Skeletal muscle cell (primary cell): ENCODE measurements at regions not wholly inside any gene's neighbourhood (a gene's known extent, or its start where the extent isn't known, plus 50 kb on each side); places are given as distances from the start of the nearest gene placed in this dataset.
A peak's percentile ranks its signal among the peaks of the same experiment; 100 is the strongest.

Experiments used
- DNase-seq: peaks from one replicate; pipeline ENCODE4 v3.0.0-alpha.2; 2010; ENCODE audit warnings: low read depth
- H3K4me3 ChIP-seq: 2 replicates; pipeline ENCODE4 v1.5.1; 2011; ENCODE audit warnings: low read depth, mild to moderate bottlenecking, control low read depth, low read length, moderate library complexity

DNA sequence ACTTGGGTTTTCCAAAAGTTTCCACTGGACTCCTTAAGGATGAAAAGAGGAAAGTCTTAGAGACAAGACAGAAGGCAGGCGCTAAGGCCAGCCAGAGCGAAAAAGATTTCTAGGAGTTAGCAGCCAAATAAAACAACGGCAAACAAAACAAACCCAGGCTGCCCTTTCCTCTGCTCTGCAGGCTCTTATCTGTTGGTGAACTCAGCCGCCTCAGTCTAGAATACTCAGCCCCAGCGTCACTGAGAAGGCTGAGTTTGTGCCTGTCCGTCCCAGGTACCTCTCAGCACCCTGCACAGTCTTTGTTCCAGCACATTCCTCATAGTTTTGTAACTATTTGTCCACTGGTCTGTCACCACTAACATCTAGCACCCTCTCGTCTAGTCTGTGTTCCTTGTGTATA is 75.6 kb upstream of the FAM9C start:
- H3K4me3 ChIP-seq: no peak overlapping the region
- DNase-seq: no peak

DNA sequence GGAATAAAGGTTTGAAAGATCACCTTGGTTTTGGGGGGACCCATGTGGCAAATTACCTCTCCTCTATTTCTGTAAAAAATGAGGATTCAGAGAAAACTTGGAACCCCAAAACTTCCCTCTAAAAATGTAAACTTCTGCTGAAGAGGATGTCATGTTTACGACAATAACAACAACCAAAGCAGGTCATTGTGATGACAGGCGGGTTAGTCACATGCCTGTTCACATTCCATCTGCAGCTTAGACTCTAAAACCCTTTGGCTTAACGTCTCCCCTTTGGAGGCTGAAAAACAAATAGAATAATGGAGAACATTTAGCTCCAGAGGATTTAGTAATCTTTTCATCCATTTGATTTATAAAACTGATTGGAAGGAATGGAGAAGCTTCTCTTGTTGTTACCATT is 75.0 kb upstream of the FAM9C start:
- H3K4me3 ChIP-seq: no peak overlapping the region
- DNase-seq: no peak

DNA sequence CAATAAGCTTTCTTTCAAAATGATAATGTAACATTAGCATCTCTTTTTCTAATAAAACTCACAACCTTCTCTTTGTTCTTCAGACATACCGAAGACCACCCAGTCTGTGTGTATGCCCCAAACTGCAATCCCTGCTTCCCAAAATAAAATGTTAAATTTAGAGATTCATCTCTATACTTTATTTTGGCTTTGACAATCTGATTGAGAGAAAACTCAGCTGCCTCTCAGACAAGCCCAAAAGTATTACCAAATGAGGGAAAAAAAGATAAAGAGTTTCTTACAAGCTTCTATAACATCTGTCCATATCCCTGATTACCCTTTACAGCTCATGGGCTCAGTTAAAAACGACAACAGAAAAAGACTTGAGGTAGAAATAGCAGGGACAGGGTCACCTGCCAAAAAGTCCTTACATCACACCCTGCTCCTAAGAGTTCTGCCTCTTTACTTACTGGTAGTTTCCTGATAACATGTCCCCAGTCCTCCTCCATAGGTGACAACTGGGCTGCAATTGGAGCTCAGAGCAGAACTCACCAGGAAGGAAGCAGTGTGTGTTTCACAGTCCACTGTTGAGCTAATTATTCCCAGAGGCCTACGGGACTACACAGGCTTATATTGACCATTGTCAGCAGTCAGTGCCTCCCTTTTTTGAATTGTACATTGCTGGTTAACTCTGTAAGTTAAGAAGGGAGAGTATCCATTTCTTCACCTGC is 70.9 kb upstream of the FAM9C start:
- H3K4me3 ChIP-seq: no peak overlapping the region
- no peak for DNase-seq

DNA sequence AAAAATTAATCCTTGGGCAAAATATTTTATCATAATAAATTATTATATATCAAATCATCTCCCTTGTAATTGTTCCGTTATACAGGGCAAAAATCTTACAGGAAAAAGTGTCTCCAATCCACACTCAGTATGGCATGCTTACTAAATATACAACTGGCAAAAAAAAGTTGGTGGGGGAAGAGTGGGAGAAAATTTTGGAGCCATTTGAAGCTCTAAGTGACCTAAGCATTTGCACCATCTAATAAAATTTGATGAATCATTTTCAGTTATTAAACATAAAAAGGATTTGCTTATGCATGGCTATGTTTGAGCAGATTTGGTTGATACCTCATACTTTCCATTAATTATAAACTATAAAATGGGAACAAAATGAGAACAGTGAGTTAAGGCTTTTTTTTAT is 68.1 kb upstream of the FAM9C start:
- DNase-seq: no peak

DNA sequence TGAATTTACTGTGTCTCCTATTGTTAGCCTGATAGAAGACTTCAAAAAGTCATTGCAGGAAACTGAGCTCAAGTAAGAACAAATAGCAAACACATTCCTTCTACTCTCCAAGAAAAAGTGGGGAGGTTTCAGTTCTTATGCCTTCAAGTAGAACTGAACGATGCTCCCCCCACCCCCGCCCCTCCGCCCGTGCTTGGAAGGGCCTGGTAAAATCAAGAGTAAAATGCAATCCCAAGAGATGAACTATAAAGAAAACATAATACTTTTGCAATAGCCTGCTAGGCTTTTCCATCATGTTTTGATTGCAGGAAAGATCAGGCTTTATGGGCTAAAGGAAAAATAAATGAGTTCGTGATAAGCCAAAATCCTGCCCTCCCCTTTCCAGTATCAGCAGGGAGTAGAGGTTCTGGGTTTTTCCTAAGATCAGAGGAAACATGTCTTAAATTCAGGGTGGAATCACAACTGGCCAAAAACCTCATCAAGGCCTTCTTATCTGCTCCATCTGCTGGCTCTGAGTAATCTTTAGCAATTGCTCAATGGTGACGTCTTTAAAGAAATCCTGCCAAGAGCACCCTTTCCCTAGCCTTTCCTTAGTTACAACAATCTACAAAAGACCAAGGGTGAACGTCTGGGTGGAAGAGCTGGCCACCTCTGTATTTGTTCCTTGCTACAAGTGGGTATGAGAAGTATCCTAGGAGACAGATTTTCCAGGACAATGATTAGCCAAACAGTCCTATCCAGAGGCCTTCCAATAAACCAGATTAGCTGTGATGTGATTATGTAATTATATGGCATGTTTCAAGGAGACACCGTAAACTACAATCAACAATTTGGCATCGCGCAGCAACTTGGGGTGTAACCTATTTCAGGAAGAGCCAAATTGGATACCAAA is 66.3 kb upstream of the FAM9C start:
- H3K4me3 ChIP-seq: no peak overlapping the region
- peak; percentile 84 for DNase-seq

More for the DNA sequence above, 68.1 kb upstream of the FAM9C start:
- H3K4me3 ChIP-seq: no peak overlapping the region

DNA sequence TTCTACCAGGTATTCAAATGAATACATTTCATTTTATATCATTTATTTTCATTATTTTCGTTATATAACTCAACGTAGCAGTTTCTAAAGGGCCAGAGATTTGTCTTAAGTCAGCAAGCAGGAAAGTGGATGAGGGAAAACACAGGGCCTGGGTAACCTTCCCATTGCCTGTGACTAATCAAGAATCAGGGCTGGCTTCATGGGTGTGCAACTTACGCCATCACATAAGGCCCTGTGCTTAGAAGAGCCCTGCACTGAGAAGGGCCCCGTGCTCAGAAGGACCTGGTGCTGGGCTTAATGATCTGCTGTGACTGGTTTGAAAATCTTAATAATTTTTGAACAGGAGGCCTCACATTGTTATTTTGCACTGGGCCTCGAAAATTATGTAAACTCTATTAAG is 65.4 kb upstream of the FAM9C start:
- no peak overlapping the region for H3K4me3 ChIP-seq
- DNase-seq: peak; percentile 58

DNA sequence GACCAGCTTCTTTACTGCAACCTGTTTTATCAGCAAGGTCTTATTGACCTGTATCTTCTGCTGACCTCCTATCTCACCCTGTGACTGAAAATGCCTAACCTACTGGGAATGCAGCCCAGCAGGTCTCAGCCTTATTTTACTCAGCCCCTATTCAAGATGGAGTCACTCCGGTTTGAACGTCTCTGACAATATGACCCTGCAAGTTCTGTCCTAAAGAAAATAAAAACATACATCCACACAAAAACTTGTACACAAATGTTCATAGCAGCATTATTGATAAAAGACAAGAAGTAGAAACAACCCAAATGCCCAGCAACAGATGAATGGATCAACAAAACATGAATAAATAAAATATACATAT is 59.5 kb upstream of the FAM9C start:
- DNase-seq: no peak
- no peak overlapping the region for H3K4me3 ChIP-seq

DNA sequence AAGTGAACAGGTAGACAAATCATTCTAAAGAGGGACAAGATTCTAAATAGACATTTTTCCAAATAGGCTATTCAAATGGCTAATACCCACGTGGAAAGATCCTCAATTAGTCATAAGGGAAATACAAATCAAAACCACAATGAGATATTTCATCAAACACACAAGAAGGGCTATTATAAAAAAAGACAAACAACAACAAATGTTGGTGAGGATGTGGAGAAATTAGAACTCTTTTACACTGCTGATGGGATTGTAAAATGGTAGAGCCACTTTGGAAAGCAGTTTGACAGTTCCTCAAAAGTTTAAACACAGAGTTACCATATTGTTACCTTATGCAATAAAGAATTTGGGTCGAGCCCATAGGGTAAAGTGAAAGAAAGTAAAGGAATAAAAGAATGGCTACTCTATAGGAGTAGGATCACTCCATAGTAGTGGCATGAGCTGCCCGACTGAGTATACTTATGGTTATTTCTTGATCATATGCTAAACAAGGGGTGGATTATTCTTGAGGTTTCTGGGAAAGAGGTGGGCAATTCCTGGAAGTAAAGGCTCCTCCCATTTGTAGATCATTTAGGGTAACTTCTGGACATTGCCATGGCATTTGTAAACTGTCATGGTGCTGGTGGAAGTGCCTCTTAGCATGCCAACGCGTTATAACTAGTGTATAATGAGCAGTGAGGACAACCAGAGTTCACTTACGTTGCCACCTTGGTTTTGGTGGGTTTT is 58.9 kb upstream of the FAM9C start:
- DNase-seq: no peak
- no peak overlapping the region for H3K4me3 ChIP-seq

DNA sequence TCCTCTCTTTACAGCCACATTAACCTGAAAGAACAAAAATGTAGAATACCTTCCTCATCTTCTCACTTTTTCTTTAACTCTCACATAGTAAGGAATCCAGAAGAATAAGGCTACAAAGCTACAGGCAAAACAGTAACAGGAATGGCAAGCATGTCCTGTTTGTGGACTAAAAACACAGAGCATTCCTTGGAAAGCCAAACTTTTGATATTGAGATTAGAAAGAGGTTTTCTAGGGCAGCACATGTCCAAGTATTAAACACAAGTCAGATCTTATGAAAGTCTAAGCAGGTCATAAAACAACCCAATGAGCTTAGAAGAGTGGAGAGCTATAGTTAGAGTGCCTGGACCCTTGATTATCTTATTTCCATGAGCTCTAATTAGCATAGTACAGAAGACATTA is 58.2 kb upstream of the FAM9C start:
- DNase-seq: no peak
- no peak overlapping the region for H3K4me3 ChIP-seq

DNA sequence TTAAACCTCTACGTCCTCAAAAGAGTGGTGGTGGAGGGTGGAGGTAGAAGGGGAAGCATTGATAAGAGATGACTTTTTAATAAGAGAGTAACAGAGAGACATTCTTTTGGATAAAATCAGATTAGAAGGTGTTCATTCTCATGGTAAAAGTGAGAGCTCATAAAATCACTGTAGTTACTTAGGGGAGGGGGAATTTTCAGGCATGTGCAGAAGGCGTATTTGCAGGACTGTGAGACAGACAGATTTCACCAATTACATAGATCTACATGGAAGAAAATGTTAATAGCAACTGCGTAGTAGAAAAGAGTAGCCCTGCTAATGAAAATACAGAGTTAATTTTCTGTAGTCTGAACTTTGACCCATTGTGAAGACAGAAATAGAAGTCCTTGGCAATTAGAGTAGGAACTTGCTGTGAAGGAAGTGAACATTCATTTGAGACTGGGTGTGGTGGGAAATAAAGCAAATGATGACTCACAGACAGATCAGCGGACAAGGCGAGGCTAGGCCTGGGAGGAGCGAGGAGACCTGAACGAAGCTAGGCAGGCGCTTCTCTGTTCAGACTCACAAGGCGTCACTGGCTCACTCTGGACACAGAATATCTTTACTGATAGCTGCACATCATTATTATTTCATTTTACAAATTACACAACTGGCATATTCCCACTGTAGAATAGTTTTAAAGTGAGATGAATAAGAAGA is 57.2 kb upstream of the FAM9C start:
- no peak overlapping the region for H3K4me3 ChIP-seq
- peak; percentile 79 for DNase-seq

DNA sequence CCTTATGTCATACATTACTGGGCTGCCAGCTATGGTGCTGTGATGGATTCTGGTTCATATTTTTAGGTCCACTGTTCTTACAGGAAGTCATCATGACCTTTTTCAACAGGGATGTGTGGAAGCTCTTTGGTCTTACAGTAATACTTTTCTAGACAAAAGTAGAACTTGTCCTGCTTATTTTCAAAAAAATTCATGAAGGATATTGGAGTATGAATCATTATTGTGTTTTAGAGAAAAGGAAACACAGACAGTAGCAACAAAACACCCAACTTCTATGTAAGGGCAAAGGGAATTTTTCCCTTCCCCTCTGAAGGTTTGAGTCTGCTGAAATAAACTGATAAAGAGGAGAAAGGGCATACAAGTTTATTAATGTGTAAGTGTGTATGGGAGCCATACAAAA is 54.7 kb upstream of the FAM9C start:
- DNase-seq: no peak
- H3K4me3 ChIP-seq: no peak overlapping the region

DNA sequence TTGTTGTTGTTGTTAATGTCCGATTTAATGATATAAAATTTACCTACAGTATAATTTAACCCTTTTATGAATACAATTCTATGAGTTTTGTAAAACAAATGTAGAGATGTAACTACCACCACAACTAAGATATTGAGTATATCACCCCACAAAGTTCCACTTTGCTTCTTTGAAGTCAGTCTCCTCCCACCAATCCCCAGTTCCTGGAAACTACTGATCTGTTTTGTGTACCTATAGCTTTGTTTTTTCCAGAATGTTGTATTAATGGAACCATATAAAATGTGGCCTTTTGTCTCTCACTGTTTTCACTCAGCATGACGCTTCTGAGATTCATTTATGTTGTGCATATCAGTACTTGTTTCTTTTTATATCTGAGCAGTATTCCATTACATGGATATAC is 52.3 kb upstream of the FAM9C start:
- DNase-seq: no peak
- H3K4me3 ChIP-seq: no peak overlapping the region

DNA sequence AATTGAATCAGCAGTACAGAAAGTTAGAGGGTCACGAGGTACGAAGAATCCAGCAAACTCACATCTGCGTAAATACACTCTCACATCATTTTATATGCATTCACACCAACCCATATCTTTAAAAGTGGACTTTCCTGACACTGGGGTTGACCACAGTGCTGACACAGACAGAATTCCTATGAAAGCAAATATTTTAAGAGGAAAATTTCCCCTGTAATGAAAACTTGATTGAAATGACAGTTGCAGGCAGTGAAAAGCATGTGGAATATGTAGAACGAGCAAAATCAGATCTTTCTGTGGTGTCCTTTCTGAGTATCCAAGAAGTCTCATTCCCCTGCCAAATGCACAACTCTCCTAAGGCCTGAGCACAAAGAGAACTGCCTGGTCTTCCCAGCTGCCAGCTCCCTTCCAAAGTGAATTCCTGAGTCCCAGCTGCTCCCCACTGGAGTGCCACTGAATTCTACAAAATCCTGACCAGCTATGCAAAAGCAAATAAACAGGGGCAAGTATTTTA is 50.5 kb upstream of the FAM9C start:
- H3K4me3 ChIP-seq: no peak overlapping the region
- DNase-seq: peak; percentile 47

DNA sequence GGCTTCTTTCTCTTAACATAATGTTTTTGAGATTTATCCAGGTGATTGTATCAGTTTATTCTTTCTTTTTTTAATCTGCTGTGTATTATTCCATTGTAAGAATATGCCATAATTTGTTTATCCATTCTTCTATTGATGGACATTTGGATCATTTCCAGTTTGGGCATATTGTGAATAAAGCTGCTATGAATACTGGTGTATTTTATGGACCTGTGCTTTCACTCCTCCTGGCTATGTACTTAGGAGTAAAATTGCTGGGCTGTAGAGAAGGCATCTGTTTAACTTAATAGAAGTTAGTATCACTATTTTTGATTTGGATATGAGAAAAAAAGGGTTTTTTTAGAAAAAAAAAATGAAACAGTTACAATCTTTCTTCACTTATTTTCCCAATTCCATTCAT is 50.0 kb upstream of the FAM9C start:
- DNase-seq: no peak
- H3K4me3 ChIP-seq: no peak overlapping the region
